ENCODE measurements at regions not wholly inside any gene's neighbourhood (a gene's known extent, or its start where the extent isn't known, plus 50 kb on each side); places are given as distances from the start of the nearest gene placed in this dataset.

DNA sequence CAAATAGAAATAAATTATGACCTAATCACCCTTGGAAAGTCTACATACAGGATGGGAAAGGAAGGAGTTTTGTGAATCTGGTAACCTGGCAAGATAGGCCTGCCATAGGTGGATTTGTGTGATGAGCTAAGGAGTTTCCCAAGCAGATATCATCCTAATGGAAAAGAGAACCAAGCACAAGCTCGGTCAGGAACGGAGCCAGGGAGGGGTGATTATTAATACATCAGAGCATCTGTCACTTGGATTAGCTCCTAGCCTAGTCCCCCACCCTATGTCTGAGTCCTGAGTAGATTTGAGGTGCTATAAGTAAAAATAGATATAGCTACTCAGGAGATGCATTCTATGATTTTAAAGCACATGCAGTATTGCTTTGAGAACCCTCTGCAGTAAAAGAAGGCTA, 57.3 kb upstream of the SMARCA2 start:
- Histone ChIP-seq H3K4me1 (ENCODE audit: control insufficient read depth in 2 of 2, insufficient read depth in 2 of 2, low read length in 2 of 2) (no peaks in the 10 kb centered on the region), H3K27me3 (ENCODE audit: control insufficient read depth in 2 of 2, insufficient read depth in 1 of 2, low read length in 1 of 2) (peaks cover 0 to 3% of the 10 kb centered on the region in 2 donors), H3K27ac (ENCODE audit: low read depth in 1 of 2, low read length in 1 of 2) (no peak overlapping the region), H3K36me3 (ENCODE audit: control insufficient read depth in 2 of 2, insufficient read depth in 2 of 2, low read length in 1 of 2) (no peaks in the 10 kb centered on the region), H3K4me3 (ENCODE audit: low read length in 2 of 2) (no peak overlapping the region), H3K9me3 (ENCODE audit: control insufficient read depth in 2 of 2, insufficient read depth in 1 of 2, low read length in 1 of 2) (no peaks in the 10 kb centered on the region)
- no peak for DNase-seq (ENCODE audit: low read depth in 6 of 9, low spot score in 9 of 9)
- 96% methylated on average over 2 of the region's 2 CpGs for WGBS

DNA sequence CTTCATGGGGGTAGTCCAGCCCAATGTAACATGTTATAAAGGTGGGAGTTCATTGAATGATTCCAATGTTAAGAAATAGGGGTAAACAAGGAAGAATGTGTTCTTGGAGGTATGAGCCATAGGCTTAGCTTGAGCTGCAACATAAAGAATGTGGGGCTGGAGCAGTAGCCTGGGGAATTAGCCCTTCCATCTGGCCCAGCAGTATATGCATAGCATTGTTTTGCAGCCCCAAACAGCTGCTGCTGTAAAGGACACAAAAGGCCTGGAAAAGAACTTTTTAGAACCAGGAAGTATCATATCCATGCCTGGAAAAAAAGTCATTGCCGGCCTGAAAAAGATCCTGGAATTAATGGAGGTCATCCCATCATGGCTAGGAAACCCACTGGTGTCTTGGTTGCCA, 55.8 kb upstream of the SMARCA2 start:
- H3K27me3 ChIP-seq (ENCODE audit: control insufficient read depth in 2 of 2, insufficient read depth in 1 of 2, low read length in 1 of 2), result no peaks in the 10 kb centered on the region
- no peaks in the 10 kb centered on the region for H3K4me1 ChIP-seq (ENCODE audit: control insufficient read depth in 2 of 2, insufficient read depth in 2 of 2, low read length in 2 of 2)
- no peak overlapping the region for H3K27ac ChIP-seq (ENCODE audit: low read depth in 1 of 2, low read length in 1 of 2)
- H3K4me3 ChIP-seq (ENCODE audit: low read length in 2 of 2), result no peak overlapping the region
- no peaks in the 10 kb centered on the region for H3K9me3 ChIP-seq (ENCODE audit: control insufficient read depth in 2 of 2, insufficient read depth in 1 of 2, low read length in 1 of 2)
- WGBS, result 92% methylated on average over 1 of the region's 1 CpG
- no peaks in the 10 kb centered on the region for H3K36me3 ChIP-seq (ENCODE audit: control insufficient read depth in 2 of 2, insufficient read depth in 2 of 2, low read length in 1 of 2)
- no peak for DNase-seq (ENCODE audit: low read depth in 6 of 9, low spot score in 9 of 9)

DNA sequence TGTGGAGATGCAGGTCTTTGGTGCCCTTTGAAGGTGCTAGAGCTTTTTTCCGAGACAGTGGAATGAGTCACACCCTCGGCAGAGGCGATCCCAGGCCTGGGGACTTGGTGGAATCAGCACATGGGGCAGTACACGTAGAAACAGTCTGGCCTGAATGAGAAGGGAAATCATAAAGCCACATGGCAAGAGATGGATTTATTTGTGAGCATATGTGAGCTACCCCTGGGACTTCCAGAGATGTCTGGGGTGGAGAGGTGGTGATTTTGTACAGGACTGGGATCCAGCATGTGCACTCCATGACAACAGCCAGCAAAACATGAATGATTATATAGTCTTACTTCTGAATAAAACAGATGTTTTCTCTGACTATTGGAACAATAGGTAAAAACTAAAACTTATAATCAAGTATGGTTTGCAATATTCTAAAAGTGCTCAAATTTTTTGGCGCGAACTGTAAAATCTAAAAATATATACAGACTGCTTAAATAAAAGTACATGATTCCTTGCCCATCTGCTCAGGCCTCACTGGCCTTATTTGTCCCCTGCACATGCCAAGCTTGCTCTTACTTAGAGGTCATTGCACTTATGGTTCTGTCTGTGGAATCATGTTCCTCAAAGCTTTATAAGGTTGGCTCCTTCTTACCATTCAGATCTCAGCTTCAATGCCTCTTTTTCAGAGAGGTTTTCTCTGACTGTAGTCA, 54.7 kb upstream of the SMARCA2 start:
- Histone ChIP-seq H3K4me3 (ENCODE audit: low read length in 2 of 2) (no peak overlapping the region), H3K27ac (ENCODE audit: low read depth in 1 of 2, low read length in 1 of 2) (no peak overlapping the region), H3K27me3 (ENCODE audit: control insufficient read depth in 2 of 2, insufficient read depth in 1 of 2, low read length in 1 of 2) (no peaks in the 10 kb centered on the region), H3K9me3 (ENCODE audit: control insufficient read depth in 2 of 2, insufficient read depth in 1 of 2, low read length in 1 of 2) (no peaks in the 10 kb centered on the region), H3K36me3 (ENCODE audit: control insufficient read depth in 2 of 2, insufficient read depth in 2 of 2, low read length in 1 of 2) (no peaks in the 10 kb centered on the region), H3K4me1 (ENCODE audit: control insufficient read depth in 2 of 2, insufficient read depth in 2 of 2, low read length in 2 of 2) (no peaks in the 10 kb centered on the region)
- no peak for DNase-seq (ENCODE audit: low read depth in 6 of 9, low spot score in 9 of 9)
- 95% methylated on average over 6 of the region's 6 CpGs for WGBS

DNA sequence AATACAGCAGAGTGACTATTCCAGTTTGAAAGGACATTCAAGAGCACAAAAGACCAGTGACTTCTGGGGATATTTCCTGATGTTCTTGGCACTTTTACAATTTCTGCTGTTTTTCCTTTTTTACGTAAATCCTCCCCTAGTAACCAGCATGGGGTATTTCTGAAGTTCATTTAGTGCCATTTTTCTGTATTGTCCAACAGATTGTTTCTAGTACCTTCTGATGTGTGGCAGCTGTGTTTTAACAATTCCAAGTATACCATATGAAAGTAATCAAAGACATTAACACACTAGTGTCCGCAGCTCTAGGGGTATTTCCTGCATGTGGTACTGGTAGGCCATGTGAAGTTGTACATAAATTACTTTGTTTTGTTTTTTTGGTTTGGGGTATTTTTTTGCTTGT, 53.0 kb upstream of the SMARCA2 start:
- DNase-seq (ENCODE audit: low read depth in 6 of 9, low spot score in 9 of 9), result no peak
- Histone ChIP-seq H3K36me3 (ENCODE audit: control insufficient read depth in 2 of 2, insufficient read depth in 2 of 2, low read length in 1 of 2) (no peaks in the 10 kb centered on the region), H3K9me3 (ENCODE audit: control insufficient read depth in 2 of 2, insufficient read depth in 1 of 2, low read length in 1 of 2) (no peaks in the 10 kb centered on the region), H3K4me3 (ENCODE audit: low read length in 2 of 2) (no peak overlapping the region), H3K27ac (ENCODE audit: low read depth in 1 of 2, low read length in 1 of 2) (no peak overlapping the region), H3K27me3 (ENCODE audit: control insufficient read depth in 2 of 2, insufficient read depth in 1 of 2, low read length in 1 of 2) (no peaks in the 10 kb centered on the region), H3K4me1 (ENCODE audit: control insufficient read depth in 2 of 2, insufficient read depth in 2 of 2, low read length in 2 of 2) (no peaks in the 10 kb centered on the region)
- WGBS, result 96% methylated on average over 2 of the region's 2 CpGs

DNA sequence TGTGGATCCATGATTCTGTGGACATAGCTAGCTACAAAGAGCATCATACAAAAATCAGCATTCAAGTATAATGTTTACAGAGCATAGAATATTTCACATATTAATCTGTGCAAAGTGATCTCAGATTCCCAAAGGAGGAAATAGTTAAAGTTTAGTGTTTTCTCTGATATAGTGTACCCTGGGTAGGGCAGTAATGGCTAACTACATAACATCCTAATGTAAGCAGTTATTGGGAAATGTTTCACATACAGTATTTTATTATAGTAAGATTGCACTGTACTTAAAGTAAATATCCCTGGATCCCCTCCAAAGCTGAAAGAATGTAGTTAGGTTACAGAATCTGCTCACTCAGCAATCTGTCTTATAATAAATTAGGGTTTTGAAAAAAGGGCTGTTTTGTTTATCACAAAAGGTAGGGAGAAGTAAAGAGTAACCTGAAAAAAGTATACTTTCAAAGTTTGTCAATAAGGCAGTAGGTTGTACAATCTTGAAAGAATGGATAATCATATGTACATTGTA, 52.5 kb upstream of the SMARCA2 start:
- DNase-seq (ENCODE audit: low read depth in 6 of 9, low spot score in 9 of 9), result no peak
- no peaks in the 10 kb centered on the region for H3K36me3 ChIP-seq (ENCODE audit: control insufficient read depth in 2 of 2, insufficient read depth in 2 of 2, low read length in 1 of 2)
- no peaks in the 10 kb centered on the region for H3K4me1 ChIP-seq (ENCODE audit: control insufficient read depth in 2 of 2, insufficient read depth in 2 of 2, low read length in 2 of 2)
- H3K4me3 ChIP-seq (ENCODE audit: low read length in 2 of 2), result no peak overlapping the region
- H3K9me3 ChIP-seq (ENCODE audit: control insufficient read depth in 2 of 2, insufficient read depth in 1 of 2, low read length in 1 of 2), result no peaks in the 10 kb centered on the region
- H3K27ac ChIP-seq (ENCODE audit: low read depth in 1 of 2, low read length in 1 of 2), result no peak overlapping the region
- no peaks in the 10 kb centered on the region for H3K27me3 ChIP-seq (ENCODE audit: control insufficient read depth in 2 of 2, insufficient read depth in 1 of 2, low read length in 1 of 2)

DNA sequence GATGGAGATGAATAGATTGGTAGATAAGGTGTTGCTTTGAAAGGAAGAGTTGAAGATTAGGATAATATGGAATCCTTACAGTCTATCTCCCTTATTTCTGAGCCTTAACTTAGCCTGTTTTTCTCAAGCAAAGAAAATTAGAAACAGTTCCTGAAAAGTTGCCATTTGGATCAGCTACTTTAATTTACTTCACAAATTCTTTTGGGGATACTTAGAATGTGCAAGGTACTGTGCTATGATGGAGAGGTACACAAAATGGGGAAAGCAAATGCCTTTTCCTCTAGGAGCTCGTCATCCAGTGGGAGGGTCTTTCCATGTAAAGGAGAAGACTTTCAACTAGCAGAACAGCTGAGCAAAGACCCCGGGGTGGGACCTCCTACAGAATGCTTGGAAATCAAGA, 51.1 kb upstream of the SMARCA2 start:
- no peak for DNase-seq (ENCODE audit: low read depth in 6 of 9, low spot score in 9 of 9)
- H3K27ac ChIP-seq (ENCODE audit: low read depth in 1 of 2, low read length in 1 of 2), result no peak overlapping the region
- H3K27me3 ChIP-seq (ENCODE audit: control insufficient read depth in 2 of 2, insufficient read depth in 1 of 2, low read length in 1 of 2), result no peaks in the 10 kb centered on the region
- WGBS, result 91% methylated on average over 2 of the region's 2 CpGs
- no peak overlapping the region for H3K4me3 ChIP-seq (ENCODE audit: low read length in 2 of 2)
- H3K4me1 ChIP-seq (ENCODE audit: control insufficient read depth in 2 of 2, insufficient read depth in 2 of 2, low read length in 2 of 2), result no peaks in the 10 kb centered on the region
- H3K9me3 ChIP-seq (ENCODE audit: control insufficient read depth in 2 of 2, insufficient read depth in 1 of 2, low read length in 1 of 2), result no peaks in the 10 kb centered on the region
- no peaks in the 10 kb centered on the region for H3K36me3 ChIP-seq (ENCODE audit: control insufficient read depth in 2 of 2, insufficient read depth in 2 of 2, low read length in 1 of 2)

All from thymus (tissue), 11 donors.